ENCODE measurements at regions not wholly inside any gene's neighbourhood (a gene's known extent, or its start where the extent isn't known, plus 50 kb on each side); places are given as distances from the start of the nearest gene placed in this dataset.

- Histone ChIP-seq H3K36me3 (ENCODE audit: control insufficient read depth, insufficient read depth, low read length) (no peaks in the 10 kb centered on the region), H3K27me3 (replicated peaks; ENCODE audit: control insufficient read depth, insufficient read depth, low read length) (no peaks in the 10 kb centered on the region; the same call in 1 of the 2 replicates), H3K4me3 (replicated peaks; ENCODE audit: low read depth, low read length) (no peak overlapping the region)
- DNase-seq (ENCODE audit: extremely low read depth, insufficient read length), result no peak
- TF ChIP-seq CTCF (IDR thresholded peaks at IDR 0.05; ENCODE audit: insufficient read depth, low read length, poor library complexity, severe bottlenecking), result no peak
These were observed 191.9 kb downstream of the URB2 start for GRCh38 chr1:229817936-229818335.

GRCh38 chr1:229819091-229819490 is 193.0 kb downstream of the URB2 start:
- Histone ChIP-seq H3K36me3 (ENCODE audit: control insufficient read depth, insufficient read depth, low read length) (no peaks in the 10 kb centered on the region), H3K4me3 (replicated peaks; ENCODE audit: low read depth, low read length) (no peak overlapping the region), H3K27me3 (replicated peaks; ENCODE audit: control insufficient read depth, insufficient read depth, low read length) (no peaks in the 10 kb centered on the region; the same call in 1 of the 2 replicates)
- no peak for DNase-seq (ENCODE audit: extremely low read depth, insufficient read length)
- TF ChIP-seq CTCF (IDR thresholded peaks at IDR 0.05; ENCODE audit: insufficient read depth, low read length, poor library complexity, severe bottlenecking), result no peak

GRCh38 chr1:229822026-229822425 is 196.0 kb downstream of the URB2 start:
- H3K36me3 ChIP-seq (ENCODE audit: control insufficient read depth, insufficient read depth, low read length), result no peaks in the 10 kb centered on the region
- DNase-seq (ENCODE audit: extremely low read depth, insufficient read length), result no peak
- H3K27me3 ChIP-seq (replicated peaks; ENCODE audit: control insufficient read depth, insufficient read depth, low read length), result no peaks in the 10 kb centered on the region; the same call in 1 of the 2 replicates
- H3K4me3 ChIP-seq (replicated peaks; ENCODE audit: low read depth, low read length), result no peak overlapping the region
- no peak for TF ChIP-seq CTCF (IDR thresholded peaks at IDR 0.05; ENCODE audit: insufficient read depth, low read length, poor library complexity, severe bottlenecking)

GRCh38 chr1:229825042-229825441 is 199.0 kb downstream of the URB2 start:
- Histone ChIP-seq H3K36me3 (ENCODE audit: control insufficient read depth, insufficient read depth, low read length) (no peaks in the 10 kb centered on the region), H3K27me3 (replicated peaks; ENCODE audit: control insufficient read depth, insufficient read depth, low read length) (no peaks in the 10 kb centered on the region), H3K4me3 (replicated peaks; ENCODE audit: low read depth, low read length) (no peak overlapping the region)
- TF ChIP-seq CTCF (IDR thresholded peaks at IDR 0.05; ENCODE audit: insufficient read depth, low read length, poor library complexity, severe bottlenecking), result no peak
- no peak for DNase-seq (ENCODE audit: extremely low read depth, insufficient read length)

GRCh38 chr1:229828461-229828860 is 202.4 kb downstream of the URB2 start:
- TF ChIP-seq CTCF (IDR thresholded peaks at IDR 0.05; ENCODE audit: insufficient read depth, low read length, poor library complexity, severe bottlenecking), result no peak
- H3K27me3 ChIP-seq (replicated peaks; ENCODE audit: control insufficient read depth, insufficient read depth, low read length), result no peaks in the 10 kb centered on the region
- DNase-seq (ENCODE audit: extremely low read depth, insufficient read length), result no peak
- H3K4me3 ChIP-seq (replicated peaks; ENCODE audit: low read depth, low read length), result no peak overlapping the region
- H3K36me3 ChIP-seq (ENCODE audit: control insufficient read depth, insufficient read depth, low read length), result no peaks in the 10 kb centered on the region

GRCh38 chr1:229832695-229833094 is 206.6 kb downstream of the URB2 start:
- H3K27me3 ChIP-seq (replicated peaks; ENCODE audit: control insufficient read depth, insufficient read depth, low read length), result no peaks in the 10 kb centered on the region
- DNase-seq (ENCODE audit: extremely low read depth, insufficient read length), result no peak
- H3K36me3 ChIP-seq (ENCODE audit: control insufficient read depth, insufficient read depth, low read length), result no peaks in the 10 kb centered on the region
- TF ChIP-seq CTCF (IDR thresholded peaks at IDR 0.05; ENCODE audit: insufficient read depth, low read length, poor library complexity, severe bottlenecking), result no peak
- H3K4me3 ChIP-seq (replicated peaks; ENCODE audit: low read depth, low read length), result no peak overlapping the region

Measured in GM06990 (cell line).